GM18526 (cell line): ENCODE measurements at regions not wholly inside any gene's neighbourhood (a gene's known extent, or its start where the extent isn't known, plus 50 kb on each side); places are given as distances from the start of the nearest gene placed in this dataset.

ENCODE experiments used
- POLR2A ChIP-seq: IDR thresholded peaks from 3 replicates; pipeline ENCODE4 v1.6.1; 2011; ENCODE audit not compliant: insufficient read length; ENCODE audit errors: extremely low read depth

GRCh38 chr3:72312339-72312738, 527.4 kb upstream of the PROK2 start:
- TF ChIP-seq POLR2A = no peak

GRCh38 chr3:72311425-72311824, 526.5 kb upstream of the PROK2 start:
- no peak for TF ChIP-seq POLR2A

- TF ChIP-seq POLR2A = no peak
Observed at GRCh38 chr3:72310419-72311380, 525.8 kb upstream of the PROK2 start.

GRCh38 chr3:72309661-72310418, 524.9 kb upstream of the PROK2 start:
- no peak for TF ChIP-seq POLR2A

GRCh38 chr3:72308641-72309040, 523.7 kb upstream of the PROK2 start:
- TF ChIP-seq POLR2A = no peak

GRCh38 chr3:72307438-72308115, 522.6 kb upstream of the PROK2 start:
- no peak for TF ChIP-seq POLR2A

GRCh38 chr3:72306800-72307341, 521.9 kb upstream of the PROK2 start:
- TF ChIP-seq POLR2A = no peak

GRCh38 chr3:72303926-72304325, 519.0 kb upstream of the PROK2 start:
- TF ChIP-seq POLR2A = no peak

GRCh38 chr3:72301779-72302178, 516.8 kb upstream of the PROK2 start:
- TF ChIP-seq POLR2A = no peak

GRCh38 chr3:72300621-72301020, 515.7 kb upstream of the PROK2 start:
- TF ChIP-seq POLR2A = no peak

GRCh38 chr3:72299823-72300222, 514.9 kb upstream of the PROK2 start:
- no peak for TF ChIP-seq POLR2A

- no peak for TF ChIP-seq POLR2A
Observed at GRCh38 chr3:72299321-72299802, 514.4 kb upstream of the PROK2 start.

GRCh38 chr3:72298201-72299152, 513.5 kb upstream of the PROK2 start:
- no peak for TF ChIP-seq POLR2A

- TF ChIP-seq POLR2A = no peak
Observed at GRCh38 chr3:72297481-72297880, 512.5 kb upstream of the PROK2 start.
